ENCODE measurements at regions not wholly inside any gene's neighbourhood (a gene's known extent, or its start where the extent isn't known, plus 50 kb on each side); places are given as distances from the start of the nearest gene placed in this dataset.

DNA sequence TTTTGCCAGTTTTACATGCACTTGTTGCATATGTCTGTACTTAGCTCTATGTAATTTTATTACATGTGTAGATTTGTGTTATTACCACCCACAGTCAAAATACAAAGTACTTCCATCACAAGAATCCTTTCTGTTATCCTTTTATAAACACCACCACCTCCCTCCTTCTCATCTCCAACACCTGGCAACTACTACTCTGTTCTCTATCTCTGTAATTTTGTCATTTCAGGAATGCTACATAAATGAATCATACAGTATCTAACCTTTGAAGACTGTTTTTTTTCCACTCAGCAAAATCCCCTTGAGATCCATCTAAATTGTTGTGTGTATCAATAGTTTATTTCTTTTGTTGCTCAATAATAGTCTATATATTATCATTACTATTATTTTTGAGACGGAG is 64.5 kb upstream of the COP1 start:
- H2BK5ac ChIP-seq (ENCODE audit: low read depth, low read length, poor library complexity) = no peak overlapping the region
- no peaks in the 10 kb centered on the region for H3K79me1 ChIP-seq (ENCODE audit: low read length)
- WGBS (ENCODE audit: extremely low coverage, insufficient coverage, insufficient read length) = no CpG with 5 or more reads among the region's 1 CpG
- H3K9me3 ChIP-seq (ENCODE audit: insufficient read depth, low read depth, low read length) = no peaks in the 10 kb centered on the region
- no peak overlapping the region for H4K91ac ChIP-seq (ENCODE audit: low read depth, low read length)
- no peak overlapping the region for H2BK12ac ChIP-seq (ENCODE audit: low read length)
- H3K18ac ChIP-seq (ENCODE audit: low read length) = no peak overlapping the region
- H3K79me2 ChIP-seq (ENCODE audit: control insufficient read depth, insufficient read depth, low read length, poor library complexity) = no peaks in the 10 kb centered on the region
- no peak overlapping the region for H2AK5ac ChIP-seq (ENCODE audit: low read length)
- no peak overlapping the region for H3K23ac ChIP-seq (ENCODE audit: low read length)
- H3K36me3 ChIP-seq (ENCODE audit: control insufficient read depth in 1 of 2, insufficient read depth in 2 of 2, low read length in 2 of 2) = no peaks in the 10 kb centered on the region
- H3K9ac ChIP-seq (ENCODE audit: low read length) = no peak overlapping the region
- H3K27me3 ChIP-seq (ENCODE audit: insufficient read depth, low read length) = no peaks in the 10 kb centered on the region
- H3K14ac ChIP-seq (ENCODE audit: low read length) = no peak overlapping the region
- no peak overlapping the region for H4K8ac ChIP-seq (ENCODE audit: low read depth, low read length)
- no peak overlapping the region for H3K4me3 ChIP-seq (ENCODE audit: low read depth, low read length)
- no peak overlapping the region for H3K27ac ChIP-seq (ENCODE audit: low read depth, low read length)
- H2BK120ac ChIP-seq (ENCODE audit: insufficient read depth, low read length, poor library complexity) = no peak overlapping the region
- DNase-seq = peak in 1 of 2 donors; percentile 4
- H3K4ac ChIP-seq (ENCODE audit: low read depth, low read length) = no peak overlapping the region
- H2AFZ ChIP-seq (ENCODE audit: insufficient read depth, low read length, poor library complexity) = no peak overlapping the region
- no peaks in the 10 kb centered on the region for H3K4me1 ChIP-seq (ENCODE audit: control insufficient read depth in 1 of 2, insufficient read depth in 2 of 2, low read length in 2 of 2)
- no peak overlapping the region for H3K4me2 ChIP-seq (ENCODE audit: low read length)
- no peak overlapping the region for H4K12ac ChIP-seq (ENCODE audit: low read depth, low read length)

Measured in trophoblast cell (in vitro differentiated cells and primary cell).